MM.1S (cell line): ENCODE measurements at regions not wholly inside any gene's neighbourhood (a gene's known extent, or its start where the extent isn't known, plus 50 kb on each side); places are given as distances from the start of the nearest gene placed in this dataset.

ENCODE experiments used
- DNase-seq: peaks from one replicate; pipeline ENCODE4 v3.0.0-alpha.2; 2015
- H2AFZ ChIP-seq: fragments of 300-600 bp; sonication (generic); 2 replicates; pipeline ENCODE4 v1.6.0; 2016; ENCODE audit warnings: antibody characterized with exemption, low read length
- H3F3A ChIP-seq: fragments of 300-600 bp; sonication (generic); 2 replicates; pipeline ENCODE4 v1.6.1; 2016; ENCODE audit warnings: mild to moderate bottlenecking, antibody characterized with exemption, low read length, moderate library complexity, mixed read lengths; ENCODE audit not compliant: insufficient read depth
- H3K27ac ChIP-seq: fragments of 300-600 bp; sonication (generic); 2 replicates; pipeline ENCODE4 v1.5.1; 2016; ENCODE audit warnings: mild to moderate bottlenecking, low read length
- H3K27me3 ChIP-seq: fragments of 300-600 bp; sonication (generic); replicated peaks from 2 replicates; pipeline ENCODE4 v1.6.0; 2016; ENCODE audit warnings: low read length; ENCODE audit not compliant: insufficient read depth
- H3K36me3 ChIP-seq: fragments of 300-600 bp; sonication (generic); replicated peaks from 2 replicates; pipeline ENCODE4 v1.6.1; 2016; ENCODE audit warnings: mild to moderate bottlenecking, low read length, mixed read lengths; ENCODE audit not compliant: insufficient read depth
- H3K4me1 ChIP-seq: fragments of 300-600 bp; sonication (generic); 2 replicates; pipeline ENCODE4 v1.6.1; 2016; ENCODE audit warnings: low read length, mixed read lengths
- H3K4me2 ChIP-seq: fragments of 300-600 bp; sonication (generic); 2 replicates; pipeline ENCODE4 v1.6.0; 2016; ENCODE audit warnings: low read depth, low read length
- H3K4me3 ChIP-seq: fragments of 300-600 bp; sonication (generic); 2 replicates; pipeline ENCODE4 v1.5.1; 2016; ENCODE audit warnings: low read length, mixed read lengths
- H3K79me2 ChIP-seq: fragments of 300-600 bp; sonication (generic); 2 replicates; pipeline ENCODE4 v1.6.1; 2016; ENCODE audit warnings: mixed run types, low read length, mixed read lengths
- H3K9ac ChIP-seq: fragments of 300-600 bp; sonication (generic); 2 replicates; pipeline ENCODE4 v1.6.1; 2016; ENCODE audit warnings: low read length, mixed read lengths
- H3K9me2 ChIP-seq: fragments of 300-600 bp; sonication (generic); replicated peaks from 2 replicates; pipeline ENCODE4 v1.6.1; 2016; ENCODE audit warnings: mild to moderate bottlenecking, low read length, mixed read lengths; ENCODE audit not compliant: insufficient read depth
- H3K9me3 ChIP-seq: fragments of 300-600 bp; sonication (generic); replicated peaks from 2 replicates; pipeline ENCODE4 v1.6.1; 2016; ENCODE audit warnings: mild to moderate bottlenecking, low read length, mixed read lengths; ENCODE audit not compliant: insufficient read depth
- H4K20me1 ChIP-seq: fragments of 300-600 bp; sonication (generic); 2 replicates; pipeline ENCODE4 v1.6.1; 2016; ENCODE audit warnings: mild to moderate bottlenecking, low read length, moderate library complexity, mixed read lengths; ENCODE audit not compliant: insufficient read depth
- EZH2 ChIP-seq: fragments of 300-600 bp; sonication (generic); optimal IDR thresholded peaks from 2 replicates; pipeline ENCODE3; 2017; ENCODE audit warnings: low read depth, mild to moderate bottlenecking, antibody characterized with exemption, low read length, mixed read lengths
- EZH2phosphoT487 ChIP-seq: fragments of 300-600 bp; sonication (generic); IDR thresholded peaks from 2 replicates; pipeline ENCODE4 v1.6.1; 2018; ENCODE audit warnings: antibody characterized with exemption, low read length
- TF ChIP-seq, protein P1 (sequence below): fragments of 300-600 bp; sonication (generic); IDR thresholded peaks from 2 replicates; pipeline ENCODE4 v1.5.1; 2016; ENCODE audit warnings: antibody characterized with exemption, low read length, mixed read lengths

DNA sequence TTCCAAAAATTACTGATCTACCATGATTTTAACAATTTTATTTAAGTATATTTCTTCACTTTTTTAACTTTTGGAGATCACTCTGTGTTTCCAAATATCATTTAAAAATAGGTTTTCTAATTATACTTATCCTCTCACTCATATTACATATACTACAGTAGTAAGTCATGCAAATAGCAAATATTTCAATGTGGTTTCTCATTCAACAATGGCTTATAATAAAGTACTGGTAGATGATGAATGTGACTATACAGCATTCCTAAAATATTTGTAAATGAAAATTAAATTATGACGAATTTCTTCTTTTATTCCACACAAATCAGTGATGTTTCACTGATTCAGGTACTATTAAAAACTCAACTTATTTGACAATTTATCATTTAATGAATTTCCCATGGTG lies 176.3 kb upstream of the MEF2C start:
- Histone ChIP-seq H3K4me3 (no peak overlapping the region), H3K4me2 (no peak overlapping the region), H3K27ac (no peak overlapping the region), H3K4me1 (peaks cover 4% of the 10 kb centered on the region; the same call in 1 of the 2 replicates), H3K9ac (no peak overlapping the region), H3K36me3 (no peaks in the 10 kb centered on the region), H3F3A (no peaks in the 10 kb centered on the region), H4K20me1 (no peaks in the 10 kb centered on the region), H3K9me3 (no peaks in the 10 kb centered on the region), H3K27me3 (no peaks in the 10 kb centered on the region), H3K9me2 (no peaks in the 10 kb centered on the region), H3K79me2 (no peaks in the 10 kb centered on the region), H2AFZ (no peak overlapping the region)
- DNase-seq: no peak
- TF ChIP-seq EZH2phosphoT487 (no peak), EZH2 (no peak)
- TF ChIP-seq, protein P1, sequence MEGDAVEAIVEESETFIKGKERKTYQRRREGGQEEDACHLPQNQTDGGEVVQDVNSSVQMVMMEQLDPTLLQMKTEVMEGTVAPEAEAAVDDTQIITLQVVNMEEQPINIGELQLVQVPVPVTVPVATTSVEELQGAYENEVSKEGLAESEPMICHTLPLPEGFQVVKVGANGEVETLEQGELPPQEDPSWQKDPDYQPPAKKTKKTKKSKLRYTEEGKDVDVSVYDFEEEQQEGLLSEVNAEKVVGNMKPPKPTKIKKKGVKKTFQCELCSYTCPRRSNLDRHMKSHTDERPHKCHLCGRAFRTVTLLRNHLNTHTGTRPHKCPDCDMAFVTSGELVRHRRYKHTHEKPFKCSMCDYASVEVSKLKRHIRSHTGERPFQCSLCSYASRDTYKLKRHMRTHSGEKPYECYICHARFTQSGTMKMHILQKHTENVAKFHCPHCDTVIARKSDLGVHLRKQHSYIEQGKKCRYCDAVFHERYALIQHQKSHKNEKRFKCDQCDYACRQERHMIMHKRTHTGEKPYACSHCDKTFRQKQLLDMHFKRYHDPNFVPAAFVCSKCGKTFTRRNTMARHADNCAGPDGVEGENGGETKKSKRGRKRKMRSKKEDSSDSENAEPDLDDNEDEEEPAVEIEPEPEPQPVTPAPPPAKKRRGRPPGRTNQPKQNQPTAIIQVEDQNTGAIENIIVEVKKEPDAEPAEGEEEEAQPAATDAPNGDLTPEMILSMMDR: no peak

GRCh38 chr5:89055695-89056085 lies 172.7 kb upstream of the MEF2C start:
- H3K36me3 ChIP-seq: no peaks in the 10 kb centered on the region

DNA sequence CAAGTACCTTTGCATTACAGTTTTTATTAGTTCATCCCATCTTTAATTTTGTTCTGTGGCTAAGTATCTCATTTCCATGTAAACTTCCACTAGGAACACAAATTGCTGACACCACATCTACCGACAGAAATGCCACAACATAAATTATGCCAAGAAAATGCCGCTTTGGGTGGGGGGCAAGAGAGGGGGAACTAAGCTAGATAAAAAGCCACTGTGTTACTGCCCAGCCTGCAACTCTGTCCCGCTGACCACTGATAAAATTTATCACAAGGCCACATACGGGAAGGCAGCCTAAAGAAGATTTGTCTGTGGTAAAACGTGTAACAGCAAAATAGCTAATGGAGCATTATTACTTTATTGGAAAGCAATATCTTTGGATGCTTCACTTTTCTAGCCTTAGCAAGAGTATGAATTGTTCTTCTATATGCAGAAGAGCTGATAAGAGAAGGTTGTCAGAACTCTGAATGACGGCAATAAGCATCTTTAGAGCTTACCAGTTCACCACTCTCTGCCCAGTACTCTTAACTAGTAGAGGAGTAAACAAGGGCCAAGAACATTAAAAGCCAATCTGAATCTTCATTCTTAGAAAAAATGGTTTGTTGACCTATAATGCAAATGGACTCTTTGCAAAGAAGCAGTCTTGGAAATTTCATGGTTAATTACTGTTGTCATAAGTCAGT lies 172.2 kb upstream of the MEF2C start:
- Histone ChIP-seq H3K27me3 (no peaks in the 10 kb centered on the region), H3K4me3 (no peak overlapping the region), H3F3A (no peaks in the 10 kb centered on the region), H3K9ac (no peak overlapping the region), H3K36me3 (no peaks in the 10 kb centered on the region), H2AFZ (no peak overlapping the region), H3K27ac (no peak overlapping the region), H3K79me2 (no peaks in the 10 kb centered on the region), H3K4me2 (no peak overlapping the region), H4K20me1 (no peaks in the 10 kb centered on the region), H3K4me1 (no peaks in the 10 kb centered on the region), H3K9me3 (no peaks in the 10 kb centered on the region), H3K9me2 (no peaks in the 10 kb centered on the region)
- no peak for DNase-seq
- TF ChIP-seq EZH2 (no peak), EZH2phosphoT487 (no peak)
- TF ChIP-seq, protein P1: no peak

More at GRCh38 chr5:89055695-89056085, 172.7 kb upstream of the MEF2C start:
- no peaks in the 10 kb centered on the region for H3K9me2 ChIP-seq
- H3K4me3 ChIP-seq: no peak overlapping the region
- H2AFZ ChIP-seq: no peak overlapping the region
- H3K27me3 ChIP-seq: no peaks in the 10 kb centered on the region
- no peaks in the 10 kb centered on the region for H3K79me2 ChIP-seq
- no peaks in the 10 kb centered on the region for H4K20me1 ChIP-seq
- H3K9ac ChIP-seq: no peak overlapping the region
- DNase-seq: no peak
- no peaks in the 10 kb centered on the region for H3F3A ChIP-seq
- H3K9me3 ChIP-seq: no peaks in the 10 kb centered on the region
- no peak overlapping the region for H3K27ac ChIP-seq
- H3K4me2 ChIP-seq: no peak overlapping the region
- TF ChIP-seq EZH2phosphoT487 (no peak), EZH2 (no peak)
- TF ChIP-seq, protein P1: no peak
- no peaks in the 10 kb centered on the region for H3K4me1 ChIP-seq
